ENCODE measurements at regions not wholly inside any gene's neighbourhood (a gene's known extent, or its start where the extent isn't known, plus 50 kb on each side); places are given as distances from the start of the nearest gene placed in this dataset.

DNA sequence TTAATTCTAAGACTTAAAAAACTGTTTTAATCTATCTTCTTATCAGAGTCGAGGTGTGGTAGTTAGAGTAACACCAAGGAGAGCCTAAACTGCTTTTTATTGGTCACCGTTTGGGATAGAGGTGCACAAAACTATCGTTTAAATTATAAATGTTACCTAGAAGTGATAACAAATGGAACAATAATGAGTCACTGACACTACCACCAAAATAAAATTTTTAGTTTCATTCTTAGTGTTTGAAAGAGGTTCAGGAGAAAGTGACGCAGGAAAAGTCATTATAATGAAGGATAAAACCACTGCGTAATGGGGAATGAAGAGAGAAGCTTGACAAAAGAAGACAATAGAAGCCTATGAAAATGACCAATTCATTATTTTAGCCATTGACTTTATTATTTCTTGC, 158.2 kb downstream of the COX18 start:
- TF ChIP-seq, protein P1, sequence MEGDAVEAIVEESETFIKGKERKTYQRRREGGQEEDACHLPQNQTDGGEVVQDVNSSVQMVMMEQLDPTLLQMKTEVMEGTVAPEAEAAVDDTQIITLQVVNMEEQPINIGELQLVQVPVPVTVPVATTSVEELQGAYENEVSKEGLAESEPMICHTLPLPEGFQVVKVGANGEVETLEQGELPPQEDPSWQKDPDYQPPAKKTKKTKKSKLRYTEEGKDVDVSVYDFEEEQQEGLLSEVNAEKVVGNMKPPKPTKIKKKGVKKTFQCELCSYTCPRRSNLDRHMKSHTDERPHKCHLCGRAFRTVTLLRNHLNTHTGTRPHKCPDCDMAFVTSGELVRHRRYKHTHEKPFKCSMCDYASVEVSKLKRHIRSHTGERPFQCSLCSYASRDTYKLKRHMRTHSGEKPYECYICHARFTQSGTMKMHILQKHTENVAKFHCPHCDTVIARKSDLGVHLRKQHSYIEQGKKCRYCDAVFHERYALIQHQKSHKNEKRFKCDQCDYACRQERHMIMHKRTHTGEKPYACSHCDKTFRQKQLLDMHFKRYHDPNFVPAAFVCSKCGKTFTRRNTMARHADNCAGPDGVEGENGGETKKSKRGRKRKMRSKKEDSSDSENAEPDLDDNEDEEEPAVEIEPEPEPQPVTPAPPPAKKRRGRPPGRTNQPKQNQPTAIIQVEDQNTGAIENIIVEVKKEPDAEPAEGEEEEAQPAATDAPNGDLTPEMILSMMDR (conservative IDR thresholded peaks at IDR 0.05): no peak
- TF ChIP-seq ZFX (IDR thresholded peaks at IDR 0.05): no peak
